ENCODE measurements at regions not wholly inside any gene's neighbourhood (a gene's known extent, or its start where the extent isn't known, plus 50 kb on each side); places are given as distances from the start of the nearest gene placed in this dataset.

DNA sequence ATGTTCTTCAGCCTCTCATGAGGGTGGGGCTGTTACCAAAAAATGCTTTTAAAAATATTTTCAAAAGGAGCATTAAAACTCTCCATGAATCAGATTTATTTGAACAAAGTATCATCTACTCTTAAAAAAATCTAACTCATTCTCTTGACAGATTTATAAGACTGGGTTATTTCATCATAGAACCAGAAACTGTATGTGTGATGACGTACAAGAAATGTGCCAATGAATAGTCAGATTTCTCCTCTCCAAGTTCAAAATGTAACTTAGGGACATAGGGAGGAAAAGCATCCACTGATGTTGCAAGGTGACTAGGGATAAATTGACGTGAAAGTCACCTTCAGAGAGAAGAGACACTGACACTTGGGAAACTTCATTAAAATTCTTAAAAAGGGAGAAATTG lies 89.1 kb upstream of the CLNK start:
- peaks cover 3% of the 10 kb centered on the region for H3K9me3 Mint-ChIP-seq
- no peak overlapping the region for H3K27ac Mint-ChIP-seq
- no peak overlapping the region for H3K4me3 Mint-ChIP-seq
- peaks cover 4% of the 10 kb centered on the region for H3K27me3 Mint-ChIP-seq (ENCODE audit: low read depth)
- H3K4me1 Mint-ChIP-seq = no peaks in the 10 kb centered on the region
- H3K36me3 Mint-ChIP-seq (ENCODE audit: low read depth) = no peaks in the 10 kb centered on the region
- TF ChIP-seq, protein P1, sequence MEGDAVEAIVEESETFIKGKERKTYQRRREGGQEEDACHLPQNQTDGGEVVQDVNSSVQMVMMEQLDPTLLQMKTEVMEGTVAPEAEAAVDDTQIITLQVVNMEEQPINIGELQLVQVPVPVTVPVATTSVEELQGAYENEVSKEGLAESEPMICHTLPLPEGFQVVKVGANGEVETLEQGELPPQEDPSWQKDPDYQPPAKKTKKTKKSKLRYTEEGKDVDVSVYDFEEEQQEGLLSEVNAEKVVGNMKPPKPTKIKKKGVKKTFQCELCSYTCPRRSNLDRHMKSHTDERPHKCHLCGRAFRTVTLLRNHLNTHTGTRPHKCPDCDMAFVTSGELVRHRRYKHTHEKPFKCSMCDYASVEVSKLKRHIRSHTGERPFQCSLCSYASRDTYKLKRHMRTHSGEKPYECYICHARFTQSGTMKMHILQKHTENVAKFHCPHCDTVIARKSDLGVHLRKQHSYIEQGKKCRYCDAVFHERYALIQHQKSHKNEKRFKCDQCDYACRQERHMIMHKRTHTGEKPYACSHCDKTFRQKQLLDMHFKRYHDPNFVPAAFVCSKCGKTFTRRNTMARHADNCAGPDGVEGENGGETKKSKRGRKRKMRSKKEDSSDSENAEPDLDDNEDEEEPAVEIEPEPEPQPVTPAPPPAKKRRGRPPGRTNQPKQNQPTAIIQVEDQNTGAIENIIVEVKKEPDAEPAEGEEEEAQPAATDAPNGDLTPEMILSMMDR (IDR thresholded peaks at IDR 0.05; ENCODE audit: unreplicated experiment in 3 of 3) = no peak

DNA sequence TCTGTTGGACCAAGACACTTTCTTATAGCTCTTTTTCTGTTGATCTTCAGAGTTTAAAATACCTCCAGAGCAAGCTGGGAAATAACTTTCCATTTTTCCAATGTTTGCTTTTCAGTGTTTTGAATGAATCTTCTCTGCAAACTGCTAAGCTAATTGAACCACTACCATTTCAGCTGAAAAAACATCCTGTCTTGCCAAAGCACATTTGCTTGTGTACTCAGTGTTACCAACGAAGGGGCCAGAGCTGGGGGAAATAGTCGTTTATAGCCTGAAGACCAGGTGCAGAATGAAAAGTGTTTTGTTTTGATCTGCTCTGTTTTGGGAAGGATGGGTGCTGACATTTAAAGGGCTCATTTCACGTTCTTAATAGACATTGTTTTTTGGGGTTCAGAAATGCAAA lies 88.4 kb upstream of the CLNK start:
- H3K4me3 Mint-ChIP-seq = no peak overlapping the region
- H3K36me3 Mint-ChIP-seq (ENCODE audit: low read depth) = no peaks in the 10 kb centered on the region
- no peaks in the 10 kb centered on the region for H3K4me1 Mint-ChIP-seq
- H3K9me3 Mint-ChIP-seq = peaks cover 3% of the 10 kb centered on the region
- TF ChIP-seq, protein P1 (IDR thresholded peaks at IDR 0.05; ENCODE audit: unreplicated experiment in 3 of 3) = no peak
- H3K27ac Mint-ChIP-seq = no peak overlapping the region
- peaks cover 4% of the 10 kb centered on the region for H3K27me3 Mint-ChIP-seq (ENCODE audit: low read depth)

DNA sequence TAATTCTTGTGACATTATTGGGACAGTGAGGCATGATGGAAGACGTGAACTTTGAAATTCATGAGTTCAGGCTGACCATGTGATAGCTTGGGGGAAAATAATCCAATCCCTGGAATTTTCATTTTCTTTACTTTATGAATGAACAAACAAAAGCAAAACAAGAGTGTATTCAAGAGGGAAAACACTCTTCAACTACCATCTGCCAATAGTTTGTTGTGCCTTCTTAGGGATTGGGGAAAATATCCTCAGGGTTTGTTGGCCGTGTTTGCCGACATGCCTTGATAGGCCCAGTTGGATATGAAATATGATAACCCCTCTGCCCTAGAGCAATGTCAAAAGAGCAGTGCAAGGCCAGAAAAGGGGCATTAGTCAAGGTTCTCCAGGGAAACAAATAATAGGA lies 80.8 kb upstream of the CLNK start:
- H3K4me1 Mint-ChIP-seq = peaks cover 26% of the 10 kb centered on the region
- no peak overlapping the region for H3K27ac Mint-ChIP-seq
- H3K9me3 Mint-ChIP-seq = no peaks in the 10 kb centered on the region
- H3K36me3 Mint-ChIP-seq (ENCODE audit: low read depth) = no peaks in the 10 kb centered on the region
- TF ChIP-seq, protein P1 (IDR thresholded peaks at IDR 0.05; ENCODE audit: unreplicated experiment in 3 of 3) = no peak
- H3K4me3 Mint-ChIP-seq = no peak overlapping the region
- no peaks in the 10 kb centered on the region for H3K27me3 Mint-ChIP-seq (ENCODE audit: low read depth)

DNA sequence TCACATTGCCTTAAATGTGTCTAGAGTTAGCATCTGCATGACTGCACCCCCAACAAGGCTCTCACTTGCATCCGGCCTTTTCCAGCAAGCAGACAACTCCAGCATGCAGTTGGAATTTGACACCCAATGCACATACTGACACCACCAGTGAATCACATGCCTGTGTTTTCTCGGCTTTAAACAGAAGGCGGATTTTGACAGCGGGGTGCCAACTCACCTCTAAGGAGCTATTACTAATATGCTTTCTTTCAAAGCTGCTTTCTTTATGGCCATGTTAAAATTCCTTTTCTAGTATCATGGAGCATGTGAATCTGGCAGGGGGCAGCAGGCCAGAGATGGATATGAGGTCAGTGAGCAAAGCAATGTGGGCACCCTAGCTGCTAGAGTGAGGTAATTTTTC lies 78.0 kb upstream of the CLNK start:
- no peak overlapping the region for H3K4me3 Mint-ChIP-seq
- no peaks in the 10 kb centered on the region for H3K27me3 Mint-ChIP-seq (ENCODE audit: low read depth)
- no peaks in the 10 kb centered on the region for H3K36me3 Mint-ChIP-seq (ENCODE audit: low read depth)
- H3K27ac Mint-ChIP-seq = no peak overlapping the region
- TF ChIP-seq, protein P1 (IDR thresholded peaks at IDR 0.05; ENCODE audit: unreplicated experiment in 3 of 3) = no peak
- H3K9me3 Mint-ChIP-seq = no peaks in the 10 kb centered on the region
- H3K4me1 Mint-ChIP-seq = peaks cover 26% of the 10 kb centered on the region

DNA sequence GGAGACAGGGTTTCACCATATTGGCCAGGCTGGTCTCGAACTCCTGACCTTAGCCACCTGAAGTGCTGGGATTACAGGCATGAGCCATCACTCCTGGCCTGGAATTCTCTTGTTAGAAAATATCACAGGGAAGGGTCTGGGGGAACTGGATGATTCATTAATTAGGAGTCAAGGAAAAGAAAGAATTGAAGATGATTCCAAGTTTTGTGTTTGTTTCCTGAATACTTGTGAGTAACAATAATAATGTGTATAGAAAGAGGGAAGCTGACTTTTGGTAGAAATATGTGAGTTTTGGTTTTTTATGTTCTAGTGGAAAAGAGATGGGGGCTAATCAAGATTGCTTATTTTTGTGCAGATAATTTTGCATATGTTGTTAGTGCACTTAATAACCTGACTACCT lies 77.3 kb upstream of the CLNK start:
- TF ChIP-seq, protein P1 (IDR thresholded peaks at IDR 0.05; ENCODE audit: unreplicated experiment in 3 of 3) = no peak
- H3K27ac Mint-ChIP-seq = no peak overlapping the region
- H3K36me3 Mint-ChIP-seq (ENCODE audit: low read depth) = no peaks in the 10 kb centered on the region

DNA sequence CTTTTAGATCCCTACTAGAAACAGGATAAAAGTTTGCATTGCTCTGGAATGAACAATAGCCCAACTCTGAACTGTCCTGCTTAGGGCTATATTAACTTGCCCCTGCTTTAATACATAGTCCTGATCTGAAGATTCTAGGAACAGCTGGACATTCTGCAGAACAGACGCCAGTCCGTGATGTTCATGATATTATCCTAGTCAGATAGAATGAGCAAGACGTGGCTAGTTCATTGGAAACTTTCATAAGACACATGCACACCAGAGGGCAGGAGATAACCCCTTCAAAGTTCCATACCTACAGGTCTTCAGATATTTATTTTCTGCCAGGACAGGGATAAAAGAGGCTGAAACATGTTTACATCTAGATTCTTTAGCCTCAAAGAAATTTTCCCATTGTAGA lies 75.5 kb upstream of the CLNK start:
- Mint-ChIP-seq H3K27ac (no peak overlapping the region), H3K36me3 (ENCODE audit: low read depth) (no peaks in the 10 kb centered on the region), H3K27me3 (ENCODE audit: low read depth) (no peaks in the 10 kb centered on the region), H3K9me3 (no peaks in the 10 kb centered on the region), H3K4me1 (peaks cover 26% of the 10 kb centered on the region), H3K4me3 (no peak overlapping the region)
- TF ChIP-seq, protein P1 (IDR thresholded peaks at IDR 0.05; ENCODE audit: unreplicated experiment in 3 of 3) = no peak

More for the DNA sequence above, 77.3 kb upstream of the CLNK start:
- Mint-ChIP-seq H3K9me3 (no peaks in the 10 kb centered on the region), H3K27me3 (ENCODE audit: low read depth) (no peaks in the 10 kb centered on the region), H3K4me1 (peaks cover 26% of the 10 kb centered on the region), H3K4me3 (no peak overlapping the region)
